HEK293 (cell line): ENCODE measurements at regions not wholly inside any gene's neighbourhood (a gene's known extent, or its start where the extent isn't known, plus 50 kb on each side); places are given as distances from the start of the nearest gene placed in this dataset.

Experiments
- CTCF ChIA-PET: fragments of 350-600 bp; formaldehyde crosslinking; extraction: SDS; loops from one replicate; lab custom pipeline; 2021; ENCODE audit warnings: antibody characterized with exemption; lab: Yijun Ruan, JAX
- POLR2A ChIA-PET: fragments of 300-600 bp; formaldehyde crosslinking; extraction: SDS; loops from one replicate; lab custom pipeline; 2020; ENCODE audit warnings: antibody characterized with exemption, inconsistent platforms; lab: Yijun Ruan, JAX
- H3K27ac ChIP-seq: fragments of 200-500 bp; sonication (Bioruptor generic); 2 replicates; pipeline ENCODE4 v1.5.1; 2014; ENCODE audit warnings: low read depth, low read length, control low read depth, inconsistent platforms; ENCODE audit errors: extremely low read depth
- H3K36me3 ChIP-seq, 2 experiments: fragments of 200-500 bp in 1 of 2; sonication (Bioruptor generic) in 1 of 2; 1 replicate in 1 of 2; 2 replicates in 1 of 2; pipeline ENCODE4 v1.5.1; 2014 to 2017; ENCODE audit warnings: inconsistent platforms in 2 of 2, low read length in 2 of 2; ENCODE audit not compliant: control insufficient read depth in 2 of 2, insufficient read depth in 1 of 2
- H3K4me1 ChIP-seq: fragments of 200-500 bp; sonication (Bioruptor generic); 2 replicates; pipeline ENCODE4 v1.5.1; 2014; ENCODE audit warnings: mild to moderate bottlenecking, low read length, inconsistent platforms; ENCODE audit not compliant: control insufficient read depth, insufficient read depth
- H3K4me3 ChIP-seq: 2 replicates; pipeline ENCODE4 v1.5.1; 2011; ENCODE audit warnings: low read depth, mild to moderate bottlenecking, control low read depth, low read length, moderate library complexity
- H3K9me3 ChIP-seq: fragments of 200-500 bp; sonication (Bioruptor generic); 2 replicates; pipeline ENCODE4 v1.5.1; 2014; ENCODE audit warnings: low read depth, low read length, inconsistent platforms; ENCODE audit not compliant: control insufficient read depth, insufficient read depth
- IKZF3 ChIP-seq: fragments of 450-650 bp; IDR thresholded peaks from 2 replicates; pipeline ENCODE4 v1.5.0; 2018; ENCODE audit warnings: missing biosample characterization, mild to moderate bottlenecking, missing genetic modification characterization, moderate library complexity
- KLF1 ChIP-seq: fragments of 450-650 bp; formaldehyde crosslinking; IDR thresholded peaks from 2 replicates; pipeline ENCODE4 v1.5.1; 2016; ENCODE audit warnings: missing biosample characterization, missing genetic modification characterization
- KLF16 ChIP-seq: fragments of 450-650 bp; formaldehyde crosslinking; IDR thresholded peaks from 2 replicates; pipeline ENCODE4 v1.5.1; 2017; ENCODE audit warnings: missing biosample characterization, missing genetic modification characterization
- MZF1 ChIP-seq: fragments of 450-650 bp; formaldehyde crosslinking; IDR thresholded peaks from 2 replicates; pipeline ENCODE4 v1.5.1; 2017; ENCODE audit warnings: missing biosample characterization, missing genetic modification characterization, borderline replicate concordance
- SALL2 ChIP-seq: fragments of 450-650 bp; formaldehyde crosslinking; IDR thresholded peaks from 2 replicates; pipeline ENCODE4 v1.5.0; 2017; ENCODE audit warnings: missing biosample characterization, mild to moderate bottlenecking, missing genetic modification characterization, borderline replicate concordance
- SCRT1 ChIP-seq: fragments of 450-650 bp; formaldehyde crosslinking; IDR thresholded peaks from 2 replicates; pipeline ENCODE4 v1.5.1; 2016; ENCODE audit warnings: missing biosample characterization, missing genetic modification characterization, borderline replicate concordance
- ZIC2 ChIP-seq: fragments of 450-650 bp; formaldehyde crosslinking; IDR thresholded peaks from 2 replicates; pipeline ENCODE4 v1.5.1; 2016; ENCODE audit warnings: missing biosample characterization, missing genetic modification characterization
- ZNF184 ChIP-seq: fragments of 450-650 bp; IDR thresholded peaks from 2 replicates; pipeline ENCODE4 v1.5.1; 2018; ENCODE audit warnings: missing biosample characterization, mild to moderate bottlenecking, missing genetic modification characterization
- ZNF202 ChIP-seq: fragments of 450-650 bp; formaldehyde crosslinking; IDR thresholded peaks from 2 replicates; pipeline ENCODE4 v1.5.1; 2016; ENCODE audit warnings: missing biosample characterization, missing genetic modification characterization, borderline replicate concordance
- ZNF473 ChIP-seq: fragments of 450-650 bp; formaldehyde crosslinking; IDR thresholded peaks from 2 replicates; pipeline ENCODE4 v1.5.1; 2017; ENCODE audit warnings: missing biosample characterization, missing genetic modification characterization
- ZNF548 ChIP-seq: fragments of 450-650 bp; formaldehyde crosslinking; IDR thresholded peaks from 2 replicates; pipeline ENCODE4 v1.5.1; 2016; ENCODE audit warnings: missing biosample characterization, missing genetic modification characterization
- TF ChIP-seq, protein P1 (sequence below): fragments of 450-650 bp; formaldehyde crosslinking; IDR thresholded peaks from 2 replicates; pipeline ENCODE4 v1.5.1; 2016; ENCODE audit warnings: missing biosample characterization, missing genetic modification characterization, borderline replicate concordance
- TF ChIP-seq, protein P2 (sequence below): sonication (generic); formaldehyde crosslinking; IDR thresholded peaks from 2 replicates; pipeline ENCODE4 v1.8.1; 2022; ENCODE audit warnings: mild to moderate bottlenecking, moderate library complexity, missing genetic modification reagents
- TF ChIP-seq, protein P3 (sequence below): fragments of 450-650 bp; formaldehyde crosslinking; IDR thresholded peaks from 2 replicates; pipeline ENCODE4 v1.5.1; 2017; ENCODE audit warnings: missing biosample characterization, missing genetic modification characterization
- TF ChIP-seq, protein P4 (sequence below): fragments of 450-650 bp; formaldehyde crosslinking; IDR thresholded peaks from 2 replicates; pipeline ENCODE4 v1.5.1; 2016; ENCODE audit warnings: missing biosample characterization, missing genetic modification characterization, borderline replicate concordance

DNA sequence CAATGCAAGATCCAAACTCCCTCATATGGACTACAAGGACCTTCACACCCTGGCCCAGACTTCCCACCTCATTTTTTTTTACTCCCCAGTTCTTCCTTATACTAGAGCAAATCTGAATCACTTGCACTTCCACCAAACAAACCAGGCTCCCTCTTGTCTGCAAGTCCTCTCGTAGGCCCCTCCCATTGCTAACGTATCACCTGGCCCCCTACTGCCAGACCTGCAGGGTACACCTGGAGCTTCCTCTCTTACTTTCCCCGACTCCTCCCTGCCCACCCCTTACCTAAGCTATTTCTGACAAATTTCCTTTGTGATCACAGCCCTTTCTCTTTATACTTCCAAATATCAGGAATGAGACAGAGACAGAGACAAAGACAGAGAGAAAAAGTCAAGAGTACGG is 463.9 kb downstream of the GALC start (continued):
- TF ChIP-seq, protein P1, sequence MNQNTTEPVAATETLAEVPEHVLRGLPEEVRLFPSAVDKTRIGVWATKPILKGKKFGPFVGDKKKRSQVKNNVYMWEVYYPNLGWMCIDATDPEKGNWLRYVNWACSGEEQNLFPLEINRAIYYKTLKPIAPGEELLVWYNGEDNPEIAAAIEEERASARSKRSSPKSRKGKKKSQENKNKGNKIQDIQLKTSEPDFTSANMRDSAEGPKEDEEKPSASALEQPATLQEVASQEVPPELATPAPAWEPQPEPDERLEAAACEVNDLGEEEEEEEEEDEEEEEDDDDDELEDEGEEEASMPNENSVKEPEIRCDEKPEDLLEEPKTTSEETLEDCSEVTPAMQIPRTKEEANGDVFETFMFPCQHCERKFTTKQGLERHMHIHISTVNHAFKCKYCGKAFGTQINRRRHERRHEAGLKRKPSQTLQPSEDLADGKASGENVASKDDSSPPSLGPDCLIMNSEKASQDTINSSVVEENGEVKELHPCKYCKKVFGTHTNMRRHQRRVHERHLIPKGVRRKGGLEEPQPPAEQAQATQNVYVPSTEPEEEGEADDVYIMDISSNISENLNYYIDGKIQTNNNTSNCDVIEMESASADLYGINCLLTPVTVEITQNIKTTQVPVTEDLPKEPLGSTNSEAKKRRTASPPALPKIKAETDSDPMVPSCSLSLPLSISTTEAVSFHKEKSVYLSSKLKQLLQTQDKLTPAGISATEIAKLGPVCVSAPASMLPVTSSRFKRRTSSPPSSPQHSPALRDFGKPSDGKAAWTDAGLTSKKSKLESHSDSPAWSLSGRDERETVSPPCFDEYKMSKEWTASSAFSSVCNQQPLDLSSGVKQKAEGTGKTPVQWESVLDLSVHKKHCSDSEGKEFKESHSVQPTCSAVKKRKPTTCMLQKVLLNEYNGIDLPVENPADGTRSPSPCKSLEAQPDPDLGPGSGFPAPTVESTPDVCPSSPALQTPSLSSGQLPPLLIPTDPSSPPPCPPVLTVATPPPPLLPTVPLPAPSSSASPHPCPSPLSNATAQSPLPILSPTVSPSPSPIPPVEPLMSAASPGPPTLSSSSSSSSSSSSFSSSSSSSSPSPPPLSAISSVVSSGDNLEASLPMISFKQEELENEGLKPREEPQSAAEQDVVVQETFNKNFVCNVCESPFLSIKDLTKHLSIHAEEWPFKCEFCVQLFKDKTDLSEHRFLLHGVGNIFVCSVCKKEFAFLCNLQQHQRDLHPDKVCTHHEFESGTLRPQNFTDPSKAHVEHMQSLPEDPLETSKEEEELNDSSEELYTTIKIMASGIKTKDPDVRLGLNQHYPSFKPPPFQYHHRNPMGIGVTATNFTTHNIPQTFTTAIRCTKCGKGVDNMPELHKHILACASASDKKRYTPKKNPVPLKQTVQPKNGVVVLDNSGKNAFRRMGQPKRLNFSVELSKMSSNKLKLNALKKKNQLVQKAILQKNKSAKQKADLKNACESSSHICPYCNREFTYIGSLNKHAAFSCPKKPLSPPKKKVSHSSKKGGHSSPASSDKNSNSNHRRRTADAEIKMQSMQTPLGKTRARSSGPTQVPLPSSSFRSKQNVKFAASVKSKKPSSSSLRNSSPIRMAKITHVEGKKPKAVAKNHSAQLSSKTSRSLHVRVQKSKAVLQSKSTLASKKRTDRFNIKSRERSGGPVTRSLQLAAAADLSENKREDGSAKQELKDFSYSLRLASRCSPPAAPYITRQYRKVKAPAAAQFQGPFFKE (tag by site-specific recombination): no peak
- no peak for TF ChIP-seq KLF1 (tag by site-specific recombination)
- TF ChIP-seq MZF1 (tag by site-specific recombination): no peak
- no peak for TF ChIP-seq IKZF3
- TF ChIP-seq ZNF202 (tag by site-specific recombination): no peak
- TF ChIP-seq SALL2: no peak
- TF ChIP-seq, protein P2, sequence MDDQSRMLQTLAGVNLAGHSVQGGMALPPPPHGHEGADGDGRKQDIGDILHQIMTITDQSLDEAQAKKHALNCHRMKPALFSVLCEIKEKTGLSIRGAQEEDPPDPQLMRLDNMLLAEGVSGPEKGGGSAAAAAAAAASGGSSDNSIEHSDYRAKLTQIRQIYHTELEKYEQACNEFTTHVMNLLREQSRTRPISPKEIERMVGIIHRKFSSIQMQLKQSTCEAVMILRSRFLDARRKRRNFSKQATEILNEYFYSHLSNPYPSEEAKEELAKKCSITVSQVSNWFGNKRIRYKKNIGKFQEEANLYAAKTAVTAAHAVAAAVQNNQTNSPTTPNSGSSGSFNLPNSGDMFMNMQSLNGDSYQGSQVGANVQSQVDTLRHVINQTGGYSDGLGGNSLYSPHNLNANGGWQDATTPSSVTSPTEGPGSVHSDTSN (CRISPR knock-in tag): no peak
- no peak for TF ChIP-seq ZIC2 (tag by site-specific recombination)
- TF ChIP-seq SCRT1 (tag by site-specific recombination): no peak
- TF ChIP-seq, all 188 proteins: peak for 0

DNA sequence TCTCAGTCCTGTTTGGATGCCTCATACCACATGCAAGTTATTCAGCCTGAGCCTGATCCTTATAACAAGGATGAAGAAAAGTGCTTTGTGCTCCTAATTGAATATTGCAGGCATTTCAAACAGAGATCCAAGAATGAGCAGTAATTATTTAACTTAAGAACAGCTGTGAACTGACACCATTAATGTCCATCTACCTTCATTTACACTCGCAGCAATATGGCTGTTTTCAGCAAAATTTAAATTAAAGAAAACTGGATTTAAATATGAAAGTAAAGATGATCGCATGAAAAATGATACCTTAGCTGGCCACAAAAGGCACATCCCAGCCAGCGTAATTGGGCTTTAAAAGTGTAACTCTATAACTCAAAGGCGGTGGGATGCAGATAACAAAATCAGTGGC is 466.3 kb downstream of the GALC start:
- POLR2A ChIA-PET: no interaction called here
- Histone ChIP-seq H3K4me1 (no peaks in the 10 kb centered on the region), H3K9me3 (no peaks in the 10 kb centered on the region), H3K27ac (no peak overlapping the region), H3K36me3 (no peaks in the 10 kb centered on the region), H3K4me3 (no peak overlapping the region)
- CTCF ChIA-PET: interaction anchor here (0.7 kb wide), 1 partner anchor 69 kb away, joined by 3 read pairs; no protein-coding TSS in a partner anchor
- TF ChIP-seq, protein P3, sequence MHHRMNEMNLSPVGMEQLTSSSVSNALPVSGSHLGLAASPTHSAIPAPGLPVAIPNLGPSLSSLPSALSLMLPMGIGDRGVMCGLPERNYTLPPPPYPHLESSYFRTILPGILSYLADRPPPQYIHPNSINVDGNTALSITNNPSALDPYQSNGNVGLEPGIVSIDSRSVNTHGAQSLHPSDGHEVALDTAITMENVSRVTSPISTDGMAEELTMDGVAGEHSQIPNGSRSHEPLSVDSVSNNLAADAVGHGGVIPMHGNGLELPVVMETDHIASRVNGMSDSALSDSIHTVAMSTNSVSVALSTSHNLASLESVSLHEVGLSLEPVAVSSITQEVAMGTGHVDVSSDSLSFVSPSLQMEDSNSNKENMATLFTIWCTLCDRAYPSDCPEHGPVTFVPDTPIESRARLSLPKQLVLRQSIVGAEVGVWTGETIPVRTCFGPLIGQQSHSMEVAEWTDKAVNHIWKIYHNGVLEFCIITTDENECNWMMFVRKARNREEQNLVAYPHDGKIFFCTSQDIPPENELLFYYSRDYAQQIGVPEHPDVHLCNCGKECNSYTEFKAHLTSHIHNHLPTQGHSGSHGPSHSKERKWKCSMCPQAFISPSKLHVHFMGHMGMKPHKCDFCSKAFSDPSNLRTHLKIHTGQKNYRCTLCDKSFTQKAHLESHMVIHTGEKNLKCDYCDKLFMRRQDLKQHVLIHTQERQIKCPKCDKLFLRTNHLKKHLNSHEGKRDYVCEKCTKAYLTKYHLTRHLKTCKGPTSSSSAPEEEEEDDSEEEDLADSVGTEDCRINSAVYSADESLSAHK (tag by site-specific recombination): no peak
- no peak for TF ChIP-seq ZNF184 (tag by site-specific recombination)
- no peak for TF ChIP-seq ZNF548 (tag by site-specific recombination)
- TF ChIP-seq ZNF473 (tag by site-specific recombination): no peak
- TF ChIP-seq, protein P4, sequence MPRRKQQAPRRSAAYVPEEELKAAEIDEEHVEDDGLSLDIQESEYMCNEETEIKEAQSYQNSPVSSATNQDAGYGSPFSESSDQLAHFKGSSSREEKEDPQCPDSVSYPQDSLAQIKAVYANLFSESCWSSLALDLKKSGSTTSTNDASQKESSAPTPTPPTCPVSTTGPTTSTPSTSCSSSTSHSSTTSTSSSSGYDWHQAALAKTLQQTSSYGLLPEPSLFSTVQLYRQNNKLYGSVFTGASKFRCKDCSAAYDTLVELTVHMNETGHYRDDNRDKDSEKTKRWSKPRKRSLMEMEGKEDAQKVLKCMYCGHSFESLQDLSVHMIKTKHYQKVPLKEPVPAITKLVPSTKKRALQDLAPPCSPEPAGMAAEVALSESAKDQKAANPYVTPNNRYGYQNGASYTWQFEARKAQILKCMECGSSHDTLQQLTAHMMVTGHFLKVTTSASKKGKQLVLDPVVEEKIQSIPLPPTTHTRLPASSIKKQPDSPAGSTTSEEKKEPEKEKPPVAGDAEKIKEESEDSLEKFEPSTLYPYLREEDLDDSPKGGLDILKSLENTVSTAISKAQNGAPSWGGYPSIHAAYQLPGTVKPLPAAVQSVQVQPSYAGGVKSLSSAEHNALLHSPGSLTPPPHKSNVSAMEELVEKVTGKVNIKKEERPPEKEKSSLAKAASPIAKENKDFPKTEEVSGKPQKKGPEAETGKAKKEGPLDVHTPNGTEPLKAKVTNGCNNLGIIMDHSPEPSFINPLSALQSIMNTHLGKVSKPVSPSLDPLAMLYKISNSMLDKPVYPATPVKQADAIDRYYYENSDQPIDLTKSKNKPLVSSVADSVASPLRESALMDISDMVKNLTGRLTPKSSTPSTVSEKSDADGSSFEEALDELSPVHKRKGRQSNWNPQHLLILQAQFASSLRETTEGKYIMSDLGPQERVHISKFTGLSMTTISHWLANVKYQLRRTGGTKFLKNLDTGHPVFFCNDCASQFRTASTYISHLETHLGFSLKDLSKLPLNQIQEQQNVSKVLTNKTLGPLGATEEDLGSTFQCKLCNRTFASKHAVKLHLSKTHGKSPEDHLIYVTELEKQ (tag by site-specific recombination): no peak
- no peak for TF ChIP-seq KLF16 (tag by site-specific recombination)
